ENCODE measurements at regions not wholly inside any gene's neighbourhood (a gene's known extent, or its start where the extent isn't known, plus 50 kb on each side); places are given as distances from the start of the nearest gene placed in this dataset.
A peak's percentile ranks its signal among the peaks of the same experiment; 100 is the strongest.

GRCh38 chr5:54927097-54927746, 58.2 kb downstream of the ESM1 start:
- DNase-seq, result no peak
- intact Hi-C loops (cut with DNase I), result no loop called here
- ATAC-seq (ENCODE audit: poor library complexity), result no peak

GRCh38 chr5:54924487-54924886, 60.9 kb downstream of the ESM1 start:
- DNase-seq, result no peak
- no peak for ATAC-seq (ENCODE audit: poor library complexity)
- intact Hi-C loops (cut with DNase I), result no loop called here

- ATAC-seq (ENCODE audit: poor library complexity) (no peak), DNase-seq (no peak)
- intact Hi-C loops (cut with DNase I), result no loop called here
Measured at GRCh38 chr5:54917323-54917722, 68.1 kb downstream of the ESM1 start.

GRCh38 chr5:54915466-54916027, 69.8 kb downstream of the ESM1 start:
- no peak for DNase-seq
- ATAC-seq (ENCODE audit: poor library complexity), result no peak
- intact Hi-C loops (cut with DNase I), result no loop called here

GRCh38 chr5:54912021-54912420, 73.4 kb downstream of the ESM1 start:
- intact Hi-C loops (cut with DNase I), result no loop called here
- DNase-seq (no peak), ATAC-seq (ENCODE audit: poor library complexity) (no peak)

- intact Hi-C loops (cut with DNase I), result no loop called here
- DNase-seq (no peak), ATAC-seq (ENCODE audit: poor library complexity) (no peak)
Measured at GRCh38 chr5:54909911-54910870, 75.2 kb downstream of the ESM1 start.

GRCh38 chr5:54908774-54909525, 76.4 kb downstream of the ESM1 start:
- DNase-seq (no peak), ATAC-seq (ENCODE audit: poor library complexity) (no peak)
- intact Hi-C loops (cut with DNase I), result no loop called here

- intact Hi-C loops (cut with DNase I), result loop anchor here (2.0 kb wide), 1 partner anchor 241 kb away; no protein-coding TSS in a partner anchor
- ATAC-seq (ENCODE audit: poor library complexity), result peak; percentile 45
- DNase-seq, result peak; percentile 64
Measured at GRCh38 chr5:54905942-54906537, 79.4 kb downstream of the ESM1 start.

GRCh38 chr5:54905246-54905795, 80.1 kb downstream of the ESM1 start:
- intact Hi-C loops (cut with DNase I), result loop anchor here (2.0 kb wide), 1 partner anchor 241 kb away; no protein-coding TSS in a partner anchor
- ATAC-seq (ENCODE audit: poor library complexity), result no peak
- no peak for DNase-seq

- no peak for ATAC-seq (ENCODE audit: poor library complexity)
- intact Hi-C loops (cut with DNase I), result loop anchor here (2.0 kb wide), 1 partner anchor 242 kb away; no protein-coding TSS in a partner anchor
- DNase-seq, result no peak
Measured at GRCh38 chr5:54904425-54904824, 81.0 kb downstream of the ESM1 start.

- intact Hi-C loops (cut with DNase I), result no loop called here
- DNase-seq, result no peak
- no peak for ATAC-seq (ENCODE audit: poor library complexity)
Measured at GRCh38 chr5:54902791-54903473, 82.5 kb downstream of the ESM1 start.

- intact Hi-C loops (cut with DNase I), result no loop called here
- ATAC-seq (ENCODE audit: poor library complexity) (no peak), DNase-seq (no peak)
Measured at GRCh38 chr5:54900984-54901725, 84.2 kb downstream of the ESM1 start.

- no peak for ATAC-seq (ENCODE audit: poor library complexity)
- intact Hi-C loops (cut with DNase I), result no loop called here
- no peak for DNase-seq
Measured at GRCh38 chr5:54897001-54897400, 88.4 kb downstream of the ESM1 start.

GRCh38 chr5:54895816-54896341, 89.5 kb downstream of the ESM1 start:
- DNase-seq, result no peak
- ATAC-seq (ENCODE audit: poor library complexity), result peak; percentile 81
- intact Hi-C loops (cut with DNase I), result no loop called here

- DNase-seq, result no peak
- ATAC-seq (ENCODE audit: poor library complexity), result no peak
- intact Hi-C loops (cut with DNase I), result no loop called here
Measured at GRCh38 chr5:54894957-54895815, 90.2 kb downstream of the ESM1 start.

- DNase-seq, result no peak
- intact Hi-C loops (cut with DNase I), result no loop called here
Measured at GRCh38 chr5:54889826-54890225, 95.6 kb downstream of the ESM1 start.

More at GRCh38 chr5:54889826-54890225, 95.6 kb downstream of the ESM1 start:
- ATAC-seq (ENCODE audit: poor library complexity), result no peak

Measured in Right ventricle myocardium superior (tissue), 1 donor.